Tibial artery (tissue), 4 donors: ENCODE measurements at regions not wholly inside any gene's neighbourhood (a gene's known extent, or its start where the extent isn't known, plus 50 kb on each side); places are given as distances from the start of the nearest gene placed in this dataset.

ENCODE experiments used
- DNase-seq, 2 donors: peaks; one replicate each; pipeline ENCODE4 v3.0.0-alpha.2; 2019
- H3K27ac ChIP-seq, 2 donors: fragments of 200-600 bp; sonication (generic) in 1 of 2; 1 replicate in 1 of 2; 2 replicates in 1 of 2; pipeline ENCODE4 v1.5.1; 2018 to 2019; ENCODE audit warnings: mild to moderate bottlenecking in 1 of 2
- H3K27me3 ChIP-seq, 2 donors: fragments of 200-600 bp; sonication (generic) in 1 of 2; one replicate each; pipeline versions ENCODE4 v1.5.1 to v1.6.0; 2016 to 2019
- H3K36me3 ChIP-seq, 3 donors: fragments of 200-600 bp; sonication (generic) in 2 of 3; one replicate each; pipeline ENCODE4 v1.5.1; 2016 to 2019; ENCODE audit warnings: mild to moderate bottlenecking in 2 of 3
- H3K4me1 ChIP-seq, 4 donors: fragments of 200-600 bp; sonication (generic) in 2 of 4; 1 replicate in 3 of 4; 2 replicates in 1 of 4; pipeline ENCODE4 v1.5.1; 2016 to 2019
- H3K4me3 ChIP-seq, 2 donors: fragments of 200-600 bp; sonication (generic) in 1 of 2; 1 replicate in 1 of 2; 2 replicates in 1 of 2; pipeline ENCODE4 v1.5.1; 2018 to 2019; ENCODE audit warnings: mild to moderate bottlenecking in 2 of 2
- H3K9me3 ChIP-seq, 3 donors: fragments of 200-600 bp; sonication (generic) in 1 of 3; one replicate each; pipeline ENCODE4 v1.5.1; 2016 to 2019
- CTCF ChIP-seq, 2 experiments: fragments of 200-600 bp in 1 of 2; fragments of 450-650 bp in 1 of 2; IDR thresholded peaks; one replicate each; pipeline ENCODE4 v1.5.1; 2017 to 2019; ENCODE audit warnings: antibody characterized with exemption in 2 of 2, mild to moderate bottlenecking in 1 of 2, moderate library complexity in 1 of 2
- intact Hi-C: fragments of 100-400 bp; cut with DNase I; formaldehyde crosslinking; loops from one replicate; pipeline ENCODE4 v1.15.0; 2023; ENCODE audit warnings: low total_unique reads

GRCh38 chr10:6365384-6365783, 162.7 kb downstream of the PFKFB3 start:
- DNase-seq = no peak
- no peak overlapping the region for H3K27ac ChIP-seq
- no peak overlapping the region for H3K4me3 ChIP-seq
- H3K9me3 ChIP-seq = no peaks in the 10 kb centered on the region
- intact Hi-C loops = no loop called here
- H3K27me3 ChIP-seq = no peaks in the 10 kb centered on the region
- peaks cover 0 to 4% (median 0%) of the 10 kb centered on the region in 3 donors for H3K36me3 ChIP-seq
- TF ChIP-seq CTCF (IDR thresholded peaks at IDR 0.05) = no peak
- no peaks in the 10 kb centered on the region for H3K4me1 ChIP-seq
